Gastrocnemius medialis (tissue), 4 donors: ENCODE measurements at regions not wholly inside any gene's neighbourhood (a gene's known extent, or its start where the extent isn't known, plus 50 kb on each side); places are given as distances from the start of the nearest gene placed in this dataset.
A peak's percentile ranks its signal among the peaks of the same experiment; 100 is the strongest.

Experiments
- ATAC-seq, 2 donors: fragments of 150-250 bp; one replicate each; pipeline ENCODE4 v1.9.1; 2016
- DNase-seq, 2 donors: peaks; one replicate each; pipeline ENCODE4 v3.0.0-alpha.2; 2019
- H3K27ac ChIP-seq, 4 donors: fragments of 200-600 bp; sonication (generic); 1 replicate in 1 of 4; 2 replicates in 3 of 4; pipeline ENCODE4 v1.5.1; 2016 to 2018; ENCODE audit warnings: mild to moderate bottlenecking in 2 of 4, moderate library complexity in 1 of 4
- H3K27me3 ChIP-seq, 3 donors: fragments of 200-600 bp; sonication (generic) in 2 of 3; 1 replicate in 1 of 3; 2 replicates in 2 of 3; pipeline versions ENCODE4 v1.5.1 to v1.6.0; 2016 to 2019; ENCODE audit warnings: mild to moderate bottlenecking in 1 of 3, moderate library complexity in 1 of 3
- H3K36me3 ChIP-seq, 2 donors: fragments of 200-600 bp; sonication (generic) in 1 of 2; one replicate each; pipeline ENCODE4 v1.5.1; 2017 to 2018
- H3K4me1 ChIP-seq, 2 donors: fragments of 200-600 bp; sonication (generic) in 1 of 2; one replicate each; pipeline ENCODE4 v1.5.1; 2016 to 2017; ENCODE audit warnings: mild to moderate bottlenecking in 2 of 2
- H3K4me3 ChIP-seq, 4 donors: fragments of 200-600 bp; sonication (generic) in 3 of 4; 1 replicate in 1 of 4; 2 replicates in 3 of 4; pipeline ENCODE4 v1.5.1; 2016 to 2019; ENCODE audit warnings: mild to moderate bottlenecking in 2 of 4
- H3K9me3 ChIP-seq, 3 donors: fragments of 200-600 bp; sonication (generic) in 2 of 3; 1 replicate in 1 of 3; 2 replicates in 2 of 3; pipeline ENCODE4 v1.5.1; 2016 to 2019
- CTCF ChIP-seq, 5 experiments: fragments of 450-650 bp in 3 of 5; fragments of 200-600 bp in 2 of 5; sonication (generic) in 2 of 5; IDR thresholded peaks in 4 of 5; conservative IDR thresholded peaks in 1 of 5; 1 replicate in 4 of 5; 2 replicates in 1 of 5; pipeline ENCODE4 v1.5.1; 2016 to 2019; ENCODE audit warnings: antibody characterized with exemption in 5 of 5, mild to moderate bottlenecking in 3 of 5, moderate library complexity in 3 of 5
- POLR2A ChIP-seq, 2 donors: fragments of 450-650 bp; IDR thresholded peaks; one replicate each; pipeline ENCODE4 v1.6.1; 2017; ENCODE audit warnings: antibody characterized with exemption in 2 of 2, mild to moderate bottlenecking in 2 of 2, moderate library complexity in 2 of 2
- in situ Hi-C, 4 donors: fragments of 200-750 bp; cut with MboI; loops; one replicate each; pipeline versions ENCODE4 v1.15.0 to v1.8.0; 2017; ENCODE audit warnings: low sequenced_read_pairs in 4 of 4
- intact Hi-C: fragments of 100-400 bp; cut with DNase I; formaldehyde crosslinking; loops from one replicate; pipeline ENCODE4 v1.15.1; 2023; ENCODE audit warnings: low total_unique reads

- TF ChIP-seq POLR2A (IDR thresholded peaks at IDR 0.05) (no peak), CTCF (IDR thresholded peaks at IDR 0.05 in 4 of 5, conservative IDR thresholded peaks at IDR 0.05 in 1 of 5) (peak in 4 of 5 experiments; percentile 38 to 60 (median 58))
- in situ Hi-C loops (loop anchor here (5.0 to 10.0 kb wide), 5 partner anchors 232 to 295 kb away; partner anchors contain the start of gene ABCA1 (in 1 of the 4)), intact Hi-C loops (loop anchor here (1.0 to 5.0 kb wide), 5 partner anchors 165 to 288 kb away; no protein-coding TSS in a partner anchor)
- H3K27me3 ChIP-seq = no peaks in the 10 kb centered on the region
- no peak overlapping the region for H3K4me3 ChIP-seq
- H3K27ac ChIP-seq = no peak overlapping the region
- DNase-seq (peak; percentile 14 to 57), ATAC-seq (peak; percentile 96 to 98)
- no peaks in the 10 kb centered on the region for H3K9me3 ChIP-seq
- peaks cover 3 to 5% of the 10 kb centered on the region in 2 donors for H3K4me1 ChIP-seq
- H3K36me3 ChIP-seq = no peaks in the 10 kb centered on the region
These were observed 87.3 kb upstream of the SLC44A1 start for GRCh38 chr9:105157171-105157583.

- intact Hi-C loops (loop anchor here (5.0 kb wide), 2 partner anchors 166 to 259 kb away; no protein-coding TSS in a partner anchor), in situ Hi-C loops (loop anchor here (5.0 to 10.0 kb wide), 5 partner anchors 233 to 296 kb away; partner anchors contain the start of gene ABCA1 (in 1 of the 4))
- peaks cover 3 to 5% of the 10 kb centered on the region in 2 donors for H3K4me1 ChIP-seq
- no peak overlapping the region for H3K4me3 ChIP-seq
- no peaks in the 10 kb centered on the region for H3K36me3 ChIP-seq
- no peaks in the 10 kb centered on the region for H3K9me3 ChIP-seq
- H3K27ac ChIP-seq = no peak overlapping the region
- H3K27me3 ChIP-seq = no peaks in the 10 kb centered on the region
- TF ChIP-seq POLR2A (IDR thresholded peaks at IDR 0.05) (no peak), CTCF (IDR thresholded peaks at IDR 0.05 in 4 of 5, conservative IDR thresholded peaks at IDR 0.05 in 1 of 5) (no peak)
- ATAC-seq = no peak
- DNase-seq = no peak
These were observed 86.4 kb upstream of the SLC44A1 start for GRCh38 chr9:105158020-105158419.

DNA sequence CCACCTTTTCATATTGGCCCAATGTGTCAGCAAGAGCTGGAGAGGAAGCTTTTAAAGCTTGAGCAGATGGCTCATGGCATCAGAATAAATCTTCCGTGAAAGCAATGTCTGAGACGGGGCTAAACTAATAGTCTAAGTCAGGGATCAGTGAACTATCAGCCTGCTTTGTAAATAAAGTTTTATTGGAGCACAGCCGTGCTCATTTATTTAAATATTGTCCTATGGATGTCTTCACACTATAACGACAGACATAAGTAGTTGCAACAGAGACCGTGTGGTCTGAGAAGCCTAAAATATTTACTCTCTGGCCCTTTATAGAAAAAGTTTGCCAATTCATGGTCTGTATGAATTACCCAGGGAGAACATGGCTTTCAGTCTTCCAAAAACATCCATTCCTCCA is 85.6 kb upstream of the SLC44A1 start:
- no peaks in the 10 kb centered on the region for H3K9me3 ChIP-seq
- peaks cover 3 to 5% of the 10 kb centered on the region in 2 donors for H3K4me1 ChIP-seq
- no peak for DNase-seq
- no peaks in the 10 kb centered on the region for H3K27me3 ChIP-seq
- ATAC-seq = no peak
- TF ChIP-seq POLR2A (IDR thresholded peaks at IDR 0.05) = no peak
- no peak for TF ChIP-seq CTCF (IDR thresholded peaks at IDR 0.05 in 4 of 5, conservative IDR thresholded peaks at IDR 0.05 in 1 of 5)
- in situ Hi-C loops (loop anchor here (5.0 to 10.0 kb wide), 5 partner anchors 234 to 297 kb away; partner anchors contain the start of gene ABCA1 (in 1 of the 4)), intact Hi-C loops (loop anchor here (5.0 kb wide), 2 partner anchors 167 to 258 kb away; no protein-coding TSS in a partner anchor)
- no peak overlapping the region for H3K27ac ChIP-seq
- H3K36me3 ChIP-seq = no peaks in the 10 kb centered on the region
- no peak overlapping the region for H3K4me3 ChIP-seq

DNA sequence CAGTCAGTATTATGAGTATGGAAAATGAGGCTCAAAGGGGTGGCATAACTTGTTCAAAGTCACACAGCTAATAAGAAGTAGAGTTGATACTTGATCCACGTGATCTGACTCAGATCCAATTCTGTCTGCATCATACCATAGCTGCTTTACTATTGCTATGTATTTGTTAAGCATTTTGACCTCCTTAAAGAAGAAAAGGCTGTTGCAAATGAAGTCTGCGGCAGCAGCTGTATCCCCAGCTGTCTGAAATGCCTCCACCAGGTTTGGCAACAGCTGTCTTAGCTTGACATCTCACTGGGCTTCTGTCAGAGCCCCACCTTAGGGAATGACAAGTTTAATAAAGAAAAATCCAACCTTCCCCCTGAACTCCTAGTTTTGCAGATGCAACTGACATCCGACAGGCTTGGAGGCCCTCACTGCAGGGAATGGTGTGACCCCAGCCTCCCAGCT is 75.6 kb upstream of the SLC44A1 start:
- TF ChIP-seq CTCF (IDR thresholded peaks at IDR 0.05 in 4 of 5, conservative IDR thresholded peaks at IDR 0.05 in 1 of 5) = no peak
- intact Hi-C loops (no loop called here), in situ Hi-C loops (loop anchor here in 3 of 4 donors (10.0 kb wide), 3 partner anchors 236 to 304 kb away; no protein-coding TSS in a partner anchor)
- H3K4me1 ChIP-seq = no peaks in the 10 kb centered on the region
- H3K27me3 ChIP-seq = no peaks in the 10 kb centered on the region
- H3K9me3 ChIP-seq = no peaks in the 10 kb centered on the region
- no peak for DNase-seq
- no peak overlapping the region for H3K4me3 ChIP-seq
- no peak overlapping the region for H3K27ac ChIP-seq
- no peaks in the 10 kb centered on the region for H3K36me3 ChIP-seq
- ATAC-seq = no peak
